ENCODE measurements at regions not wholly inside any gene's neighbourhood (a gene's known extent, or its start where the extent isn't known, plus 50 kb on each side); places are given as distances from the start of the nearest gene placed in this dataset.

DNA sequence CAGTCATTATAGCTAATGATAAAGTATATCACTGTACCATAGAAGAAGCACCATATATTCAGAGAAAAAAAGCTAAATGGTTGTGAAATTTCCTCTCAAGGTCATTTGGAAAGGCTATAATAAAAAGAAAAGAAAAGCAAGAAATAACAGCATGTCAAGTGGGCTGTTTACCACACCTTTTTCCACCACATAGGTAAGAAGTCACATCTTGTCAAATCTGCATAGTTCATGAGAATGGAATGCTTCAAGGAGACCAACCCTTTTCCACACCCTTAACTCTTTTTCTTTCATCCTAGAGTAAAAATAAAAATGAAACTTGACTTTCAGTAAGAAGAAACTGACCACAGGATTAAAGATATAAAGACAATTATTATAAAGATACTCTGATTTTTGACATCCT, 91.2 kb downstream of the ATP6V1G3 start:
- TF ChIP-seq, protein P1, sequence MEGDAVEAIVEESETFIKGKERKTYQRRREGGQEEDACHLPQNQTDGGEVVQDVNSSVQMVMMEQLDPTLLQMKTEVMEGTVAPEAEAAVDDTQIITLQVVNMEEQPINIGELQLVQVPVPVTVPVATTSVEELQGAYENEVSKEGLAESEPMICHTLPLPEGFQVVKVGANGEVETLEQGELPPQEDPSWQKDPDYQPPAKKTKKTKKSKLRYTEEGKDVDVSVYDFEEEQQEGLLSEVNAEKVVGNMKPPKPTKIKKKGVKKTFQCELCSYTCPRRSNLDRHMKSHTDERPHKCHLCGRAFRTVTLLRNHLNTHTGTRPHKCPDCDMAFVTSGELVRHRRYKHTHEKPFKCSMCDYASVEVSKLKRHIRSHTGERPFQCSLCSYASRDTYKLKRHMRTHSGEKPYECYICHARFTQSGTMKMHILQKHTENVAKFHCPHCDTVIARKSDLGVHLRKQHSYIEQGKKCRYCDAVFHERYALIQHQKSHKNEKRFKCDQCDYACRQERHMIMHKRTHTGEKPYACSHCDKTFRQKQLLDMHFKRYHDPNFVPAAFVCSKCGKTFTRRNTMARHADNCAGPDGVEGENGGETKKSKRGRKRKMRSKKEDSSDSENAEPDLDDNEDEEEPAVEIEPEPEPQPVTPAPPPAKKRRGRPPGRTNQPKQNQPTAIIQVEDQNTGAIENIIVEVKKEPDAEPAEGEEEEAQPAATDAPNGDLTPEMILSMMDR (IDR thresholded peaks at IDR 0.05) = no peak
- TF ChIP-seq SIN3A (IDR thresholded peaks at IDR 0.05; ENCODE audit: borderline replicate concordance, insufficient read depth, low read depth, low read length) = no peak
- TF ChIP-seq, protein P2, sequence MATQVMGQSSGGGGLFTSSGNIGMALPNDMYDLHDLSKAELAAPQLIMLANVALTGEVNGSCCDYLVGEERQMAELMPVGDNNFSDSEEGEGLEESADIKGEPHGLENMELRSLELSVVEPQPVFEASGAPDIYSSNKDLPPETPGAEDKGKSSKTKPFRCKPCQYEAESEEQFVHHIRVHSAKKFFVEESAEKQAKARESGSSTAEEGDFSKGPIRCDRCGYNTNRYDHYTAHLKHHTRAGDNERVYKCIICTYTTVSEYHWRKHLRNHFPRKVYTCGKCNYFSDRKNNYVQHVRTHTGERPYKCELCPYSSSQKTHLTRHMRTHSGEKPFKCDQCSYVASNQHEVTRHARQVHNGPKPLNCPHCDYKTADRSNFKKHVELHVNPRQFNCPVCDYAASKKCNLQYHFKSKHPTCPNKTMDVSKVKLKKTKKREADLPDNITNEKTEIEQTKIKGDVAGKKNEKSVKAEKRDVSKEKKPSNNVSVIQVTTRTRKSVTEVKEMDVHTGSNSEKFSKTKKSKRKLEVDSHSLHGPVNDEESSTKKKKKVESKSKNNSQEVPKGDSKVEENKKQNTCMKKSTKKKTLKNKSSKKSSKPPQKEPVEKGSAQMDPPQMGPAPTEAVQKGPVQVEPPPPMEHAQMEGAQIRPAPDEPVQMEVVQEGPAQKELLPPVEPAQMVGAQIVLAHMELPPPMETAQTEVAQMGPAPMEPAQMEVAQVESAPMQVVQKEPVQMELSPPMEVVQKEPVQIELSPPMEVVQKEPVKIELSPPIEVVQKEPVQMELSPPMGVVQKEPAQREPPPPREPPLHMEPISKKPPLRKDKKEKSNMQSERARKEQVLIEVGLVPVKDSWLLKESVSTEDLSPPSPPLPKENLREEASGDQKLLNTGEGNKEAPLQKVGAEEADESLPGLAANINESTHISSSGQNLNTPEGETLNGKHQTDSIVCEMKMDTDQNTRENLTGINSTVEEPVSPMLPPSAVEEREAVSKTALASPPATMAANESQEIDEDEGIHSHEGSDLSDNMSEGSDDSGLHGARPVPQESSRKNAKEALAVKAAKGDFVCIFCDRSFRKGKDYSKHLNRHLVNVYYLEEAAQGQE (IDR thresholded peaks at IDR 0.05; ENCODE audit: insufficient read depth in 1 of 2, low read depth in 2 of 2, low read length in 1 of 2) = no peak
- TF ChIP-seq TCF7L2 (IDR thresholded peaks at IDR 0.05; ENCODE audit: low read depth, low read length) = no peak
- no peak for TF ChIP-seq POLR2AphosphoS5 (IDR thresholded peaks at IDR 0.05; ENCODE audit: low read depth, low read length)
